ENCODE measurements at regions not wholly inside any gene's neighbourhood (a gene's known extent, or its start where the extent isn't known, plus 50 kb on each side); places are given as distances from the start of the nearest gene placed in this dataset.

- no peaks in the 10 kb centered on the region for H3K27me3 ChIP-seq (ENCODE audit: insufficient read depth, low read length)
- DNase-seq (ENCODE audit: low read depth) (no peak), FAIRE-seq (no peak)
- Mint-ChIP-seq H3K27me3 (ENCODE audit: low read depth, unreplicated experiment) (peaks cover 27% of the 10 kb centered on the region), H3K36me3 (ENCODE audit: low read depth, unreplicated experiment) (peaks cover 2% of the 10 kb centered on the region), H3K9me3 (ENCODE audit: unreplicated experiment) (peaks cover 1% of the 10 kb centered on the region), H3K4me1 (ENCODE audit: low read depth, unreplicated experiment) (no peaks in the 10 kb centered on the region), H3K4me3 (ENCODE audit: unreplicated experiment) (no peak overlapping the region), H3K27ac (ENCODE audit: unreplicated experiment) (no peak overlapping the region)
- H3K36me3 ChIP-seq (ENCODE audit: insufficient read depth, low read length) = no peaks in the 10 kb centered on the region
- no peaks in the 10 kb centered on the region for H3K9me3 ChIP-seq (ENCODE audit: insufficient read depth, low read depth, low read length)
- no peak for TF ChIP-seq CTCF (IDR thresholded peaks at IDR 0.05; ENCODE audit: insufficient read depth, low read depth, low read length)
- no peak for TF ChIP-seq EZH2 (IDR thresholded peaks at IDR 0.05; ENCODE audit: insufficient read depth, low read length)
- no peak overlapping the region for H2AFZ ChIP-seq (ENCODE audit: low read depth, low read length)
- no peak overlapping the region for H3K4me2 ChIP-seq (ENCODE audit: low read length)
- H3K4me1 ChIP-seq (ENCODE audit: insufficient read depth, low read length) = no peaks in the 10 kb centered on the region
- H3K27ac ChIP-seq (ENCODE audit: low read depth, low read length) = no peak overlapping the region
- no peaks in the 10 kb centered on the region for H3K79me2 ChIP-seq (ENCODE audit: insufficient read depth, low read length)
- no peaks in the 10 kb centered on the region for H4K20me1 ChIP-seq (ENCODE audit: insufficient read depth, low read length)
- no peak overlapping the region for H3K9ac ChIP-seq (ENCODE audit: low read length)
- no peak overlapping the region for H3K4me3 ChIP-seq (ENCODE audit: insufficient read depth, low read depth, low read length)
Measured at GRCh38 chr7:156073366-156074052, 261.2 kb upstream of the SHH start.

GRCh38 chr7:156071612-156072011, 259.3 kb upstream of the SHH start:
- peaks cover 2% of the 10 kb centered on the region for H3K36me3 Mint-ChIP-seq (ENCODE audit: low read depth, unreplicated experiment)
- Histone ChIP-seq H3K4me3 (ENCODE audit: insufficient read depth, low read depth, low read length) (no peak overlapping the region), H3K27ac (ENCODE audit: low read depth, low read length) (no peak overlapping the region), H3K36me3 (ENCODE audit: insufficient read depth, low read length) (no peaks in the 10 kb centered on the region), H3K4me1 (ENCODE audit: insufficient read depth, low read length) (no peaks in the 10 kb centered on the region), H3K9ac (ENCODE audit: low read length) (no peak overlapping the region), H2AFZ (ENCODE audit: low read depth, low read length) (no peak overlapping the region), H3K9me3 (ENCODE audit: insufficient read depth, low read depth, low read length) (no peaks in the 10 kb centered on the region), H3K4me2 (ENCODE audit: low read length) (no peak overlapping the region), H4K20me1 (ENCODE audit: insufficient read depth, low read length) (no peaks in the 10 kb centered on the region), H3K79me2 (ENCODE audit: insufficient read depth, low read length) (no peaks in the 10 kb centered on the region), H3K27me3 (ENCODE audit: insufficient read depth, low read length) (no peaks in the 10 kb centered on the region)
- DNase-seq (ENCODE audit: low read depth) (no peak), FAIRE-seq (no peak)
- H3K4me3 Mint-ChIP-seq (ENCODE audit: unreplicated experiment) = no peak overlapping the region
- H3K4me1 Mint-ChIP-seq (ENCODE audit: low read depth, unreplicated experiment) = no peaks in the 10 kb centered on the region
- H3K27ac Mint-ChIP-seq (ENCODE audit: unreplicated experiment) = no peak overlapping the region
- no peak for TF ChIP-seq CTCF (IDR thresholded peaks at IDR 0.05; ENCODE audit: insufficient read depth, low read depth, low read length)
- TF ChIP-seq EZH2 (IDR thresholded peaks at IDR 0.05; ENCODE audit: insufficient read depth, low read length) = no peak
- peaks cover 37% of the 10 kb centered on the region for H3K27me3 Mint-ChIP-seq (ENCODE audit: low read depth, unreplicated experiment)
- H3K9me3 Mint-ChIP-seq (ENCODE audit: unreplicated experiment) = peaks cover 3% of the 10 kb centered on the region

GRCh38 chr7:156069891-156070290, 257.6 kb upstream of the SHH start:
- TF ChIP-seq CTCF (IDR thresholded peaks at IDR 0.05; ENCODE audit: insufficient read depth, low read depth, low read length) = no peak
- TF ChIP-seq EZH2 (IDR thresholded peaks at IDR 0.05; ENCODE audit: insufficient read depth, low read length) = no peak
- peaks cover 9% of the 10 kb centered on the region for H3K4me1 Mint-ChIP-seq (ENCODE audit: low read depth, unreplicated experiment)
- no peaks in the 10 kb centered on the region for H3K36me3 Mint-ChIP-seq (ENCODE audit: low read depth, unreplicated experiment)
- H3K4me3 Mint-ChIP-seq (ENCODE audit: unreplicated experiment) = no peak overlapping the region
- no peak overlapping the region for H2AFZ ChIP-seq (ENCODE audit: low read depth, low read length)
- peaks cover 39% of the 10 kb centered on the region for H3K27me3 Mint-ChIP-seq (ENCODE audit: low read depth, unreplicated experiment)
- H3K9ac ChIP-seq (ENCODE audit: low read length) = no peak overlapping the region
- peaks cover 5% of the 10 kb centered on the region for H3K9me3 Mint-ChIP-seq (ENCODE audit: unreplicated experiment)
- no peak overlapping the region for H3K27ac Mint-ChIP-seq (ENCODE audit: unreplicated experiment)
- H3K36me3 ChIP-seq (ENCODE audit: insufficient read depth, low read length) = no peaks in the 10 kb centered on the region
- H4K20me1 ChIP-seq (ENCODE audit: insufficient read depth, low read length) = no peaks in the 10 kb centered on the region
- H3K9me3 ChIP-seq (ENCODE audit: insufficient read depth, low read depth, low read length) = no peaks in the 10 kb centered on the region
- no peak overlapping the region for H3K4me2 ChIP-seq (ENCODE audit: low read length)
- H3K27ac ChIP-seq (ENCODE audit: low read depth, low read length) = no peak overlapping the region
- H3K79me2 ChIP-seq (ENCODE audit: insufficient read depth, low read length) = no peaks in the 10 kb centered on the region
- H3K27me3 ChIP-seq (ENCODE audit: insufficient read depth, low read length) = no peaks in the 10 kb centered on the region
- peaks cover 4% of the 10 kb centered on the region for H3K4me1 ChIP-seq (ENCODE audit: insufficient read depth, low read length)
- DNase-seq (ENCODE audit: low read depth) (no peak), FAIRE-seq (no peak)
- no peak overlapping the region for H3K4me3 ChIP-seq (ENCODE audit: insufficient read depth, low read depth, low read length)
